Panc1 (cell line): ENCODE measurements at regions not wholly inside any gene's neighbourhood (a gene's known extent, or its start where the extent isn't known, plus 50 kb on each side); places are given as distances from the start of the nearest gene placed in this dataset.

Experiments used
- POLR2AphosphoS5 ChIP-seq: IDR thresholded peaks from 2 replicates; pipeline ENCODE4 v1.6.1; 2012; ENCODE audit warnings: mild to moderate bottlenecking, low read depth, low read length, moderate library complexity
- TCF7L2 ChIP-seq: IDR thresholded peaks from 2 replicates; pipeline ENCODE4 v1.6.1; 2011; ENCODE audit warnings: mild to moderate bottlenecking, low read depth, low read length, inconsistent platforms
- TF ChIP-seq, protein P1 (sequence below): fragments of 450-650 bp; IDR thresholded peaks from 2 replicates; pipeline ENCODE4 v1.5.1; 2017; ENCODE audit warnings: mild to moderate bottlenecking
- TF ChIP-seq, protein P2 (sequence below), 2 experiments: IDR thresholded peaks; 2 replicates each; pipeline ENCODE4 v1.6.1; 2011 to 2012; ENCODE audit warnings: low read depth in 2 of 2, control low read depth in 1 of 2, low read length in 1 of 2, mild to moderate bottlenecking in 1 of 2, moderate library complexity in 1 of 2; ENCODE audit not compliant: insufficient read depth in 1 of 2

GRCh38 chr6:168247443-168248147 is 72.0 kb downstream of the DACT2 start:
- TF ChIP-seq, protein P1, sequence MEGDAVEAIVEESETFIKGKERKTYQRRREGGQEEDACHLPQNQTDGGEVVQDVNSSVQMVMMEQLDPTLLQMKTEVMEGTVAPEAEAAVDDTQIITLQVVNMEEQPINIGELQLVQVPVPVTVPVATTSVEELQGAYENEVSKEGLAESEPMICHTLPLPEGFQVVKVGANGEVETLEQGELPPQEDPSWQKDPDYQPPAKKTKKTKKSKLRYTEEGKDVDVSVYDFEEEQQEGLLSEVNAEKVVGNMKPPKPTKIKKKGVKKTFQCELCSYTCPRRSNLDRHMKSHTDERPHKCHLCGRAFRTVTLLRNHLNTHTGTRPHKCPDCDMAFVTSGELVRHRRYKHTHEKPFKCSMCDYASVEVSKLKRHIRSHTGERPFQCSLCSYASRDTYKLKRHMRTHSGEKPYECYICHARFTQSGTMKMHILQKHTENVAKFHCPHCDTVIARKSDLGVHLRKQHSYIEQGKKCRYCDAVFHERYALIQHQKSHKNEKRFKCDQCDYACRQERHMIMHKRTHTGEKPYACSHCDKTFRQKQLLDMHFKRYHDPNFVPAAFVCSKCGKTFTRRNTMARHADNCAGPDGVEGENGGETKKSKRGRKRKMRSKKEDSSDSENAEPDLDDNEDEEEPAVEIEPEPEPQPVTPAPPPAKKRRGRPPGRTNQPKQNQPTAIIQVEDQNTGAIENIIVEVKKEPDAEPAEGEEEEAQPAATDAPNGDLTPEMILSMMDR: no peak
- no peak for TF ChIP-seq POLR2AphosphoS5
- no peak; the same call in 1 of the 2 replicates for TF ChIP-seq TCF7L2
- TF ChIP-seq, protein P2, sequence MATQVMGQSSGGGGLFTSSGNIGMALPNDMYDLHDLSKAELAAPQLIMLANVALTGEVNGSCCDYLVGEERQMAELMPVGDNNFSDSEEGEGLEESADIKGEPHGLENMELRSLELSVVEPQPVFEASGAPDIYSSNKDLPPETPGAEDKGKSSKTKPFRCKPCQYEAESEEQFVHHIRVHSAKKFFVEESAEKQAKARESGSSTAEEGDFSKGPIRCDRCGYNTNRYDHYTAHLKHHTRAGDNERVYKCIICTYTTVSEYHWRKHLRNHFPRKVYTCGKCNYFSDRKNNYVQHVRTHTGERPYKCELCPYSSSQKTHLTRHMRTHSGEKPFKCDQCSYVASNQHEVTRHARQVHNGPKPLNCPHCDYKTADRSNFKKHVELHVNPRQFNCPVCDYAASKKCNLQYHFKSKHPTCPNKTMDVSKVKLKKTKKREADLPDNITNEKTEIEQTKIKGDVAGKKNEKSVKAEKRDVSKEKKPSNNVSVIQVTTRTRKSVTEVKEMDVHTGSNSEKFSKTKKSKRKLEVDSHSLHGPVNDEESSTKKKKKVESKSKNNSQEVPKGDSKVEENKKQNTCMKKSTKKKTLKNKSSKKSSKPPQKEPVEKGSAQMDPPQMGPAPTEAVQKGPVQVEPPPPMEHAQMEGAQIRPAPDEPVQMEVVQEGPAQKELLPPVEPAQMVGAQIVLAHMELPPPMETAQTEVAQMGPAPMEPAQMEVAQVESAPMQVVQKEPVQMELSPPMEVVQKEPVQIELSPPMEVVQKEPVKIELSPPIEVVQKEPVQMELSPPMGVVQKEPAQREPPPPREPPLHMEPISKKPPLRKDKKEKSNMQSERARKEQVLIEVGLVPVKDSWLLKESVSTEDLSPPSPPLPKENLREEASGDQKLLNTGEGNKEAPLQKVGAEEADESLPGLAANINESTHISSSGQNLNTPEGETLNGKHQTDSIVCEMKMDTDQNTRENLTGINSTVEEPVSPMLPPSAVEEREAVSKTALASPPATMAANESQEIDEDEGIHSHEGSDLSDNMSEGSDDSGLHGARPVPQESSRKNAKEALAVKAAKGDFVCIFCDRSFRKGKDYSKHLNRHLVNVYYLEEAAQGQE (IDR thresholded peaks at IDR 0.05; ENCODE audit: insufficient read depth in 1 of 2, low read depth in 2 of 2, low read length in 1 of 2): no peak
